HG02943 (cell line): ENCODE measurements at regions not wholly inside any gene's neighbourhood (a gene's known extent, or its start where the extent isn't known, plus 50 kb on each side); places are given as distances from the start of the nearest gene placed in this dataset.

Experiments used
- ATAC-seq: cut with Tn5 transposase; IDR thresholded peaks from one replicate; pipeline ENCODE4 v1.9.1; 2021; ENCODE audit warnings: mild to moderate bottlenecking, low read depth, moderate library complexity; ENCODE audit not compliant: unreplicated experiment

- ATAC-seq = no peak
These were observed 304.1 kb downstream of the MCTP2 start for GRCh38 chr15:94535298-94536048.

GRCh38 chr15:94536549-94536948 lies 305.2 kb downstream of the MCTP2 start:
- no peak for ATAC-seq

- ATAC-seq = no peak
These were observed 306.9 kb downstream of the MCTP2 start for GRCh38 chr15:94538280-94538679.

- ATAC-seq = no peak
These were observed 311.0 kb downstream of the MCTP2 start for GRCh38 chr15:94542391-94542790.

GRCh38 chr15:94546808-94547207 lies 315.4 kb downstream of the MCTP2 start:
- ATAC-seq = no peak

GRCh38 chr15:94547711-94548110 lies 316.4 kb downstream of the MCTP2 start:
- ATAC-seq = no peak

- ATAC-seq = no peak
These were observed 324.6 kb downstream of the MCTP2 start for GRCh38 chr15:94555841-94556519.

GRCh38 chr15:94561036-94561689 lies 329.8 kb downstream of the MCTP2 start:
- no peak for ATAC-seq

GRCh38 chr15:94563456-94563855 lies 332.1 kb downstream of the MCTP2 start:
- no peak for ATAC-seq

GRCh38 chr15:94576889-94577533 lies 345.6 kb downstream of the MCTP2 start:
- ATAC-seq = peak; percentile 68

- no peak for ATAC-seq
These were observed 347.9 kb downstream of the MCTP2 start for GRCh38 chr15:94579286-94579685.

GRCh38 chr15:94580211-94580885 lies 349.0 kb downstream of the MCTP2 start:
- no peak for ATAC-seq

- no peak for ATAC-seq
These were observed 351.0 kb downstream of the MCTP2 start for GRCh38 chr15:94582368-94582767.

- peak; percentile 75 for ATAC-seq
These were observed 353.5 kb downstream of the MCTP2 start for GRCh38 chr15:94584833-94585244.

GRCh38 chr15:94586099-94586498 lies 354.7 kb downstream of the MCTP2 start:
- no peak for ATAC-seq

GRCh38 chr15:94587113-94587512 lies 355.8 kb downstream of the MCTP2 start:
- no peak for ATAC-seq

GRCh38 chr15:94588993-94589392 lies 357.6 kb downstream of the MCTP2 start:
- ATAC-seq = no peak

GRCh38 chr15:94592495-94592894 lies 361.1 kb downstream of the MCTP2 start:
- ATAC-seq = no peak

GRCh38 chr15:94596707-94597106 lies 365.3 kb downstream of the MCTP2 start:
- ATAC-seq = no peak

GRCh38 chr15:94600505-94600904 lies 369.1 kb downstream of the MCTP2 start:
- ATAC-seq = no peak
